Muscle layer of colon (tissue), 2 donors: ENCODE measurements at regions not wholly inside any gene's neighbourhood (a gene's known extent, or its start where the extent isn't known, plus 50 kb on each side); places are given as distances from the start of the nearest gene placed in this dataset.

Source experiments
- H3K27ac ChIP-seq: one replicate; pipeline ENCODE4 v1.7.0; 2013; ENCODE audit warnings: low read depth, mild to moderate bottlenecking, low read length, moderate library complexity
- H3K27me3 ChIP-seq, 2 donors: one replicate each; pipeline ENCODE4 v1.7.0; 2013; ENCODE audit warnings: low read length in 2 of 2, mild to moderate bottlenecking in 2 of 2; ENCODE audit not compliant: insufficient read depth in 2 of 2, control insufficient read depth in 1 of 2
- H3K36me3 ChIP-seq: one replicate; pipeline ENCODE4 v1.7.0; 2013; ENCODE audit warnings: mild to moderate bottlenecking, low read length; ENCODE audit not compliant: insufficient read depth
- H3K4me1 ChIP-seq: one replicate; pipeline ENCODE4 v1.7.0; 2013; ENCODE audit warnings: mild to moderate bottlenecking, low read length; ENCODE audit not compliant: insufficient read depth
- H3K4me3 ChIP-seq, 2 donors: one replicate each; pipeline ENCODE4 v1.7.0; 2013; ENCODE audit warnings: low read length in 2 of 2, low read depth in 1 of 2, mild to moderate bottlenecking in 1 of 2, moderate library complexity in 1 of 2
- H3K9ac ChIP-seq: one replicate; pipeline ENCODE4 v1.7.0; 2013; ENCODE audit warnings: low read length
- H3K9me3 ChIP-seq: one replicate; pipeline ENCODE4 v1.7.0; 2013; ENCODE audit warnings: mild to moderate bottlenecking, low read length
- donor health status: abdominal sarcoma.
- donor health status: Adenocarcinoma of cecum.

- H3K36me3 ChIP-seq = no peaks in the 10 kb centered on the region
- H3K4me3 ChIP-seq = no peak overlapping the region
- H3K27me3 ChIP-seq = no peaks in the 10 kb centered on the region
- no peak overlapping the region for H3K9ac ChIP-seq
- no peaks in the 10 kb centered on the region for H3K4me1 ChIP-seq
- no peak overlapping the region for H3K27ac ChIP-seq
- no peaks in the 10 kb centered on the region for H3K9me3 ChIP-seq
Observed at GRCh38 chr16:26901983-26902382, 164.7 kb upstream of the C16orf82 start.

DNA sequence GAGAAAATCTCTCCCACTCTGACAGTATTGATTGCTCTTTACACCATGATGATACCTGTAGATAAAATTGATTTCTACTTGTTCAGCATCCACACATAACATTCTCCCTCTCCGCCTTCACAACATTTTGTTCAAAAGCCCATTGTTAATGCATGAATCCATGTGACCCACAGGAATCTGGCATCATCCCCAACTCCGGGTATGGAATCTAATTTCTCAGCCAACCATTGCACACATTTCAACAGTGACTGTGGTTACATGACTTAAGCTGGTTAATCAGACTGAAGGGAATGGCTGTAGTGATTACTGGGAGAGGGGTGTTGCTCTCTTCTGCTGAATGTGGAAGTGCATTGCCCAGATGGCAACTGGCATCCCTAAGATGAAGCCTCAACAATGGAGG is 161.4 kb upstream of the C16orf82 start:
- no peaks in the 10 kb centered on the region for H3K36me3 ChIP-seq
- no peak overlapping the region for H3K9ac ChIP-seq
- H3K27ac ChIP-seq = no peak overlapping the region
- H3K4me3 ChIP-seq = no peak overlapping the region
- H3K4me1 ChIP-seq = no peaks in the 10 kb centered on the region
- H3K27me3 ChIP-seq = no peaks in the 10 kb centered on the region
- H3K9me3 ChIP-seq = no peaks in the 10 kb centered on the region

DNA sequence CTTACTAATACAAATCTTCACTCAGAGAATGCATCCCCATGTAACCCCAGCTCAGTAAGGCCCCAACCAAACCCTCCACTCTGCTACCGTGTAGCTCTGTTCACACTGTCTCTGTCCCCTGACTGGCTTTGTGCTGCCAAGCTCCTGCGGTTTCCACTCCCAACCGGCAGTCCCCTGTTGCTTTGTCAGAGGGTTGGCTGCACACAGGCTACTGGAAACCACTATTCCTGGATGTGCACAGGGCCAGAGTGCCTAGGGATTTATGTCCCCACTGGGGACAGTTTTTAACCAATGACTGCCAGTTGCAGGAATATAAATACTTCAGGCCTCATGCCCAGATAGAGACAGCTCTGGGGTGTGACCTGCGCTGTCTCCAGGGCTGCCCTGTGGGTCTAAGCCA is 157.1 kb upstream of the C16orf82 start:
- no peak overlapping the region for H3K27ac ChIP-seq
- H3K4me1 ChIP-seq = no peaks in the 10 kb centered on the region
- H3K27me3 ChIP-seq = no peaks in the 10 kb centered on the region
- H3K36me3 ChIP-seq = no peaks in the 10 kb centered on the region
- H3K4me3 ChIP-seq = no peak overlapping the region
- H3K9me3 ChIP-seq = no peaks in the 10 kb centered on the region
- no peak overlapping the region for H3K9ac ChIP-seq

GRCh38 chr16:26911436-26911835 is 155.3 kb upstream of the C16orf82 start:
- Histone ChIP-seq H3K4me3 (no peak overlapping the region), H3K36me3 (no peaks in the 10 kb centered on the region), H3K9ac (no peak overlapping the region), H3K9me3 (no peaks in the 10 kb centered on the region), H3K4me1 (no peaks in the 10 kb centered on the region), H3K27ac (no peak overlapping the region), H3K27me3 (no peaks in the 10 kb centered on the region)

- Histone ChIP-seq H3K9ac (no peak overlapping the region), H3K36me3 (no peaks in the 10 kb centered on the region), H3K4me3 (no peak overlapping the region), H3K27ac (no peak overlapping the region), H3K27me3 (no peaks in the 10 kb centered on the region), H3K4me1 (no peaks in the 10 kb centered on the region), H3K9me3 (no peaks in the 10 kb centered on the region)
Observed at GRCh38 chr16:26913851-26914250, 152.9 kb upstream of the C16orf82 start.

- Histone ChIP-seq H3K9me3 (no peaks in the 10 kb centered on the region), H3K9ac (no peak overlapping the region), H3K27ac (no peak overlapping the region), H3K27me3 (no peaks in the 10 kb centered on the region), H3K4me3 (no peak overlapping the region), H3K36me3 (no peaks in the 10 kb centered on the region), H3K4me1 (no peaks in the 10 kb centered on the region)
Observed at GRCh38 chr16:26930786-26931581, 135.7 kb upstream of the C16orf82 start.

GRCh38 chr16:26950636-26951035 is 116.1 kb upstream of the C16orf82 start:
- Histone ChIP-seq H3K9ac (no peak overlapping the region), H3K36me3 (no peaks in the 10 kb centered on the region), H3K9me3 (no peaks in the 10 kb centered on the region), H3K4me1 (no peaks in the 10 kb centered on the region), H3K27me3 (no peaks in the 10 kb centered on the region), H3K27ac (no peak overlapping the region), H3K4me3 (no peak overlapping the region)

- no peaks in the 10 kb centered on the region for H3K9me3 ChIP-seq
- no peak overlapping the region for H3K4me3 ChIP-seq
- no peaks in the 10 kb centered on the region for H3K4me1 ChIP-seq
- no peaks in the 10 kb centered on the region for H3K27me3 ChIP-seq
- H3K27ac ChIP-seq = no peak overlapping the region
- no peaks in the 10 kb centered on the region for H3K36me3 ChIP-seq
- no peak overlapping the region for H3K9ac ChIP-seq
Observed at GRCh38 chr16:26951950-26952349, 114.8 kb upstream of the C16orf82 start.

DNA sequence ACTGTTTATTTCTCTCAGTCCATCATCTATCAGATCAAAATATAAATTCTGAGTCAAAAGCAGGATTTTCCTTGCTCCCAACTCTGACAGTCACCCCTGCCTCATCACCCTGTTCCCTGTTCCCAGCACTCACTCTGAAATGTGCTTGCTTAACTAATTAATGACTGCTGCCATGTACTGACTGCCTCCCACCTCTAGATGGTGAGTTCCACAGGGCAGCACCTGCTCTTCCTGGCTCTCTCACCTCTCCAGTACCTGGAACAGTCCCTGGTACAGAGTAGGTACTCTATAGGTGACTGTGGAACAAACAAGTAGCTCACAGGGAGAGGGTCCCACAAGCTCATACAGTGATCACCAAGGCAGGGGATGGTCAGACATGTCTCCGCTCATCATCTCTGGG is 114.3 kb upstream of the C16orf82 start:
- H3K27ac ChIP-seq = no peak overlapping the region
- no peak overlapping the region for H3K4me3 ChIP-seq
- no peaks in the 10 kb centered on the region for H3K36me3 ChIP-seq
- H3K4me1 ChIP-seq = no peaks in the 10 kb centered on the region
- H3K9me3 ChIP-seq = no peaks in the 10 kb centered on the region
- no peaks in the 10 kb centered on the region for H3K27me3 ChIP-seq
- H3K9ac ChIP-seq = no peak overlapping the region

GRCh38 chr16:26957283-26957859 is 109.4 kb upstream of the C16orf82 start:
- Histone ChIP-seq H3K9ac (no peak overlapping the region), H3K9me3 (no peaks in the 10 kb centered on the region), H3K27ac (no peak overlapping the region), H3K4me3 (no peak overlapping the region), H3K36me3 (no peaks in the 10 kb centered on the region), H3K4me1 (no peaks in the 10 kb centered on the region), H3K27me3 (no peaks in the 10 kb centered on the region)

DNA sequence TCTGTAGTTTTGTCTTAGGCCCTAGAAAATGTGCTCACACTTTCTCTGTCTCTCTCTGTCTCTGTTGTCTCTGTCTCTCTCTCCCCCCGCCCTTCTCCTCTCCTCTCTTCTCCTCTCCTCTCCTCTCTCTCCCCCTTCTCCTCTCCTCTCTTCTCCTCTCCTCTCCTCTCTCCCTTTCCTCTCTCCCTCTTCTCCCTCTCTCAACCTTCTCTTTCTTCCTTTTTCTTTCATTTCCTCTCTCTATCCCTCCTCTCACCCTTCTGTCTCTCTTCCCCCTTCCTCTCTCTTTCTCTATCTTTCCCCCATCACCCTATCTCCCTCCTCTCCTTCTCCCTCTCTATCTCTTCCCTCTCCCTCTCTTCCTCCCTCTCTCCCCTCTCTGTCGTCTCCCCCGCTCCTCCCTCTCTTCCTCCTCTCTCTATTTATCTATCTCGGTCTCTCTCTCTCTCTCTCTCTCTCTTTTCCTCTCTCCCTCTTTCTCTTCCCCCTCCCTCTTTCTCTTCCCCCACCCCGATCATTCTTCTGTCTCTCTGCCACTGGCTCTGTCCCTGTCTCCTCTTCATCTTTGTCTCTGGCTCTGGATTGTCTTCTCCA is 107.2 kb upstream of the C16orf82 start:
- H3K9ac ChIP-seq = no peak overlapping the region
- no peaks in the 10 kb centered on the region for H3K9me3 ChIP-seq
- no peaks in the 10 kb centered on the region for H3K27me3 ChIP-seq
- H3K27ac ChIP-seq = no peak overlapping the region
- H3K4me3 ChIP-seq = no peak overlapping the region
- H3K36me3 ChIP-seq = no peaks in the 10 kb centered on the region
- no peaks in the 10 kb centered on the region for H3K4me1 ChIP-seq

DNA sequence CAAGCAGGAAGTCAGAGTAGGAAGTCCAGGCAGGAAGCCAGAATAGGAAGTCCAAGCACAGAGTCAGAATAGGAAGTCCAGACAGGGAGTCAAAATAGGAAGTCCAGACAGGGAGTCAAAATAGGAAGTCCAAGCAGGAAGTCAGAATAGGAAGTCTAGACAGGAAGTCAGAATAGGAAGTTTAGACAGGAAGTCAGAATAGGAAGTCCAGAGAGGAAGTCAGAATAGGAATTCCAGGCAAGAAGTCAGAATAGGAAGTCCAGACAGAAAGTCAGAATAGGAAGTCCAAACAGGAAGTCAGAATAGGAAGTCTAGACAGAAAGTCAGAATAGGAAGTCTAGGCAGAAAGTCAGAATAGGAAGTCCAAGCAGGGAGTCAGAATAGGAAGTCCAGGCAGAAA is 105.3 kb upstream of the C16orf82 start:
- no peaks in the 10 kb centered on the region for H3K27me3 ChIP-seq
- no peaks in the 10 kb centered on the region for H3K36me3 ChIP-seq
- no peaks in the 10 kb centered on the region for H3K4me1 ChIP-seq
- H3K4me3 ChIP-seq = no peak overlapping the region
- H3K27ac ChIP-seq = no peak overlapping the region
- no peak overlapping the region for H3K9ac ChIP-seq
- no peaks in the 10 kb centered on the region for H3K9me3 ChIP-seq
